CD4-positive, alpha-beta T cell treated with Interleukin-15 for 4 hours (primary cell): ENCODE measurements at regions not wholly inside any gene's neighbourhood (a gene's known extent, or its start where the extent isn't known, plus 50 kb on each side); places are given as distances from the start of the nearest gene placed in this dataset.
"Not testable (repeated sequence)": the region's sequence is repeated elsewhere in the genome, so short reads cannot be mapped to it uniquely, and the experiment has no call there.

Source experiments
- DNase-seq: peaks from one replicate; pipeline ENCODE4 v3.0.0-alpha.2; 2020; ENCODE audit warnings: low spot score

GRCh38 chr2:7641272-7641671, 724.1 kb downstream of the RNF144A start:
- not testable (repeated sequence) for DNase-seq

GRCh38 chr2:7646024-7646423, 728.8 kb downstream of the RNF144A start:
- DNase-seq = no peak

- no peak for DNase-seq
Measured at GRCh38 chr2:7646661-7647060, 729.4 kb downstream of the RNF144A start.

GRCh38 chr2:7648221-7648795, 731.1 kb downstream of the RNF144A start:
- DNase-seq = no peak

GRCh38 chr2:7649461-7650228, 732.4 kb downstream of the RNF144A start:
- peak; percentile 23 for DNase-seq

- DNase-seq = no peak
Measured at GRCh38 chr2:7653617-7654016, 736.4 kb downstream of the RNF144A start.

- DNase-seq = no peak
Measured at GRCh38 chr2:7655629-7656028, 738.4 kb downstream of the RNF144A start.

- not testable (repeated sequence) for DNase-seq
Measured at GRCh38 chr2:7657526-7657925, 740.3 kb downstream of the RNF144A start.

- no peak for DNase-seq
Measured at GRCh38 chr2:7658486-7658885, 741.3 kb downstream of the RNF144A start.

GRCh38 chr2:7660816-7661215, 743.6 kb downstream of the RNF144A start:
- no peak for DNase-seq

GRCh38 chr2:7661502-7661901, 744.3 kb downstream of the RNF144A start:
- no peak for DNase-seq

GRCh38 chr2:7665880-7666279, 748.7 kb downstream of the RNF144A start:
- no peak for DNase-seq

- no peak for DNase-seq
Measured at GRCh38 chr2:7666596-7667259, 749.5 kb downstream of the RNF144A start.

- DNase-seq = no peak
Measured at GRCh38 chr2:7667260-7667757, 750.1 kb downstream of the RNF144A start.

- DNase-seq = no peak
Measured at GRCh38 chr2:7670905-7671641, 753.9 kb downstream of the RNF144A start.

GRCh38 chr2:7672027-7672684, 754.9 kb downstream of the RNF144A start:
- peak; percentile 44 for DNase-seq

GRCh38 chr2:7672685-7673071, 755.5 kb downstream of the RNF144A start:
- DNase-seq = no peak

- DNase-seq = no peak
Measured at GRCh38 chr2:7673101-7673500, 755.9 kb downstream of the RNF144A start.

- DNase-seq = no peak
Measured at GRCh38 chr2:7673853-7674252, 756.6 kb downstream of the RNF144A start.

- DNase-seq = no peak
Measured at GRCh38 chr2:7674606-7675005, 757.4 kb downstream of the RNF144A start.

- no peak for DNase-seq
Measured at GRCh38 chr2:7676714-7677113, 759.5 kb downstream of the RNF144A start.
